ENCODE measurements at regions not wholly inside any gene's neighbourhood (a gene's known extent, or its start where the extent isn't known, plus 50 kb on each side); places are given as distances from the start of the nearest gene placed in this dataset.

DNA sequence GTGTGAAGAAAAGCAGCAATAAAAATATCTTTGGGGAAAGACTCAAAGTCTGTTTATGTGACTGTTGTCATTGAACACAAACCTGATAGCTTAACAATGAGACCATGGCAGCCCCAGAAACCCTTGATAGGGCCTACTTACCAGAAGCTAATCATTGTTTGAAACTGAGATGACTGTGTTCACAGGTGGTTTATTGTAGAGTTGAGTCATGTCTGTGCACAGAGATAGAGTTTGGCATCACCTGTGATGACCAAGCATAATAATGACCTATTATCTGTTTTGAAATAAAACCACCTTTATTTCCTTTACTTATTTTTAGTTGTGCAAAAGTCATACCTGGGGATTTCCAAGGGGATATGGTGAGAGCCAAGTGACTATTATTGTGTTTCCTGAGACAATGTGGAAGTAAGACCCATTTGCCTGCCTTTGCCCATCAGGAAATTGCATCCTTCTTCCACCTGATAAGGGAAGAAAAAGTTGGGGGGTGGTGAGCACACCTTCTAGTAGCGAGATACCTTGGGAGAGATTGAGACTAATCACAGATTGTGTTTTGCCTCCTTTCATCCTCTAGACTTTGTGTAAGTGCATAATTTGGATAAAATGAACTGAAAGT, 456.9 kb upstream of the JAG1 start:
- ChIA-PET RAD21 (ENCODE audit: unreplicated experiment) (interaction anchor here (1.2 kb wide), 2 partner anchors 87 to 137 kb away, joined by 4 to 6 read pairs; no protein-coding TSS in a partner anchor), SMC1A (ENCODE audit: uncharacterized antibody, unreplicated experiment) (interaction anchor here (0.9 to 1.5 kb wide), 3 partner anchors 10 to 32 kb away, joined by 4 to 6 read pairs (median 4); no protein-coding TSS in a partner anchor), POLR2A (no interaction called here), CTCF (interaction anchor here (0.9 kb wide), 1 partner anchor 74 kb away, joined by 3 read pairs; no protein-coding TSS in a partner anchor)
- H3K36me3 ChIP-seq (ENCODE audit: control insufficient read depth in 2 of 2, insufficient read depth in 2 of 2, low read length in 1 of 2): no peaks in the 10 kb centered on the region
- in situ Hi-C loops (cut with MboI) (no loop called here), intact Hi-C loops (cut with micrococcal nuclease; ENCODE audit: unreplicated experiment) (loop anchor here (5.0 kb wide), 1 partner anchor 137 kb away; no protein-coding TSS in a partner anchor)
- H3K9ac ChIP-seq (ENCODE audit: control insufficient read depth, insufficient read depth, low read length): no peak overlapping the region
- FAIRE-seq: peak; percentile 56
- no peak overlapping the region for H3K27ac ChIP-seq (ENCODE audit: control insufficient read depth, insufficient read depth)
- no peak overlapping the region for H2AFZ ChIP-seq (ENCODE audit: control insufficient read depth, low read depth, low read length)
- no peaks in the 10 kb centered on the region for H3K27me3 ChIP-seq (replicated peaks in 1 of 2; ENCODE audit: control insufficient read depth in 2 of 2, insufficient read depth in 2 of 2, low read length in 1 of 2)
- no peak overlapping the region for H3K4me2 ChIP-seq (ENCODE audit: control insufficient read depth, insufficient read depth)
- WGBS (ENCODE audit: insufficient coverage, insufficient replicate concordance, low lambda C conversion rate, missing lambda C conversion rate): 0% methylated on average over 1 of the region's 1 CpG
- no TSS peak for BruUV-seq (replicated peaks)
- H3K4me3 ChIP-seq: no peak overlapping the region
- ATAC-seq: peak; percentile 96
- H3K9me3 ChIP-seq (replicated peaks; ENCODE audit: control insufficient read depth, insufficient read depth, low read length): no peaks in the 10 kb centered on the region
- H3K79me2 ChIP-seq (ENCODE audit: control insufficient read depth, insufficient read depth, low read length): no peaks in the 10 kb centered on the region
- no peaks in the 10 kb centered on the region for H3K4me1 ChIP-seq (ENCODE audit: control insufficient read depth, insufficient read depth, low read length)
- peak; percentile 41 for DNase-seq (ENCODE audit: low read depth, low spot score)
- H4K20me1 ChIP-seq (ENCODE audit: control insufficient read depth, insufficient read depth): no peaks in the 10 kb centered on the region
- TF ChIP-seq, protein P1, sequence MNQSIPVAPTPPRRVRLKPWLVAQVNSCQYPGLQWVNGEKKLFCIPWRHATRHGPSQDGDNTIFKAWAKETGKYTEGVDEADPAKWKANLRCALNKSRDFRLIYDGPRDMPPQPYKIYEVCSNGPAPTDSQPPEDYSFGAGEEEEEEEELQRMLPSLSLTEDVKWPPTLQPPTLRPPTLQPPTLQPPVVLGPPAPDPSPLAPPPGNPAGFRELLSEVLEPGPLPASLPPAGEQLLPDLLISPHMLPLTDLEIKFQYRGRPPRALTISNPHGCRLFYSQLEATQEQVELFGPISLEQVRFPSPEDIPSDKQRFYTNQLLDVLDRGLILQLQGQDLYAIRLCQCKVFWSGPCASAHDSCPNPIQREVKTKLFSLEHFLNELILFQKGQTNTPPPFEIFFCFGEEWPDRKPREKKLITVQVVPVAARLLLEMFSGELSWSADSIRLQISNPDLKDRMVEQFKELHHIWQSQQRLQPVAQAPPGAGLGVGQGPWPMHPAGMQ (IDR thresholded peaks at IDR 0.05; ENCODE audit: borderline replicate concordance): no peak
- no peak for TF ChIP-seq PAX8 (IDR thresholded peaks at IDR 0.05)
- no peak for TF ChIP-seq NR2C2 (IDR thresholded peaks at IDR 0.05; ENCODE audit: borderline replicate concordance, control insufficient read depth, insufficient read length, low read depth)
- TF ChIP-seq, protein P2, sequence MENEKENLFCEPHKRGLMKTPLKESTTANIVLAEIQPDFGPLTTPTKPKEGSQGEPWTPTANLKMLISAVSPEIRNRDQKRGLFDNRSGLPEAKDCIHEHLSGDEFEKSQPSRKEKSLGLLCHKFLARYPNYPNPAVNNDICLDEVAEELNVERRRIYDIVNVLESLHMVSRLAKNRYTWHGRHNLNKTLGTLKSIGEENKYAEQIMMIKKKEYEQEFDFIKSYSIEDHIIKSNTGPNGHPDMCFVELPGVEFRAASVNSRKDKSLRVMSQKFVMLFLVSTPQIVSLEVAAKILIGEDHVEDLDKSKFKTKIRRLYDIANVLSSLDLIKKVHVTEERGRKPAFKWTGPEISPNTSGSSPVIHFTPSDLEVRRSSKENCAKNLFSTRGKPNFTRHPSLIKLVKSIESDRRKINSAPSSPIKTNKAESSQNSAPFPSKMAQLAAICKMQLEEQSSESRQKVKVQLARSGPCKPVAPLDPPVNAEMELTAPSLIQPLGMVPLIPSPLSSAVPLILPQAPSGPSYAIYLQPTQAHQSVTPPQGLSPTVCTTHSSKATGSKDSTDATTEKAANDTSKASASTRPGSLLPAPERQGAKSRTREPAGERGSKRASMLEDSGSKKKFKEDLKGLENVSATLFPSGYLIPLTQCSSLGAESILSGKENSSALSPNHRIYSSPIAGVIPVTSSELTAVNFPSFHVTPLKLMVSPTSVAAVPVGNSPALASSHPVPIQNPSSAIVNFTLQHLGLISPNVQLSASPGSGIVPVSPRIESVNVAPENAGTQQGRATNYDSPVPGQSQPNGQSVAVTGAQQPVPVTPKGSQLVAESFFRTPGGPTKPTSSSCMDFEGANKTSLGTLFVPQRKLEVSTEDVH (IDR thresholded peaks at IDR 0.05; ENCODE audit: low read depth, partially characterized antibody): no peak
- peak; percentile 72; the same call in 1 of the 2 replicates for TF ChIP-seq BACH1 (IDR thresholded peaks at IDR 0.05; ENCODE audit: borderline replicate concordance)
- peak; percentile 73 for TF ChIP-seq RUNX3 (IDR thresholded peaks at IDR 0.05; ENCODE audit: low read length)
- TF ChIP-seq PRDM15 (CRISPR knock-in tag; IDR thresholded peaks at IDR 0.05): no peak
- TF ChIP-seq RBBP5 (conservative IDR thresholded peaks at IDR 0.05): no peak
- peak; percentile 71 for TF ChIP-seq RELA (IDR thresholded peaks at IDR 0.05; ENCODE audit: borderline replicate concordance, partially characterized antibody)
- peak; percentile 79 for TF ChIP-seq NFIC (IDR thresholded peaks at IDR 0.05; ENCODE audit: low read depth, low read length)
- TF ChIP-seq PBX3 (IDR thresholded peaks at IDR 0.05; ENCODE audit: insufficient replicate concordance, low read depth, low read length): no peak
- TF ChIP-seq IKZF2 (IDR thresholded peaks at IDR 0.05): peak; percentile 55 to 65
- TF ChIP-seq BCL11A (IDR thresholded peaks at IDR 0.05; ENCODE audit: low read depth, low read length): peak; percentile 79
- TF ChIP-seq CREM (IDR thresholded peaks at IDR 0.05; ENCODE audit: low read depth): peak; percentile 65; the same call in 1 of the 2 replicates

Measured in GM12878 (cell line).